Astrocyte of the spinal cord (primary cell): ENCODE measurements at regions not wholly inside any gene's neighbourhood (a gene's known extent, or its start where the extent isn't known, plus 50 kb on each side); places are given as distances from the start of the nearest gene placed in this dataset.

ENCODE experiments used
- DNase-seq: peaks from one replicate; pipeline ENCODE4 v3.0.0; 2011; ENCODE audit warnings: low read depth, low spot score
- H3K4me3 ChIP-seq: 2 replicates; pipeline ENCODE4 v1.5.1; 2011; ENCODE audit warnings: low read depth, mild to moderate bottlenecking, low read length, moderate library complexity
- in situ Hi-C: cut with HindIII; loops from 2 replicates; pipeline ENCODE4 v1.10.0; 2017; ENCODE audit warnings: low sequenced_read_pairs
- TF ChIP-seq, protein P1 (sequence below): IDR thresholded peaks from 2 replicates; pipeline ENCODE4 v1.5.1; 2012; ENCODE audit warnings: low read depth, mild to moderate bottlenecking, low read length, inconsistent platforms

DNA sequence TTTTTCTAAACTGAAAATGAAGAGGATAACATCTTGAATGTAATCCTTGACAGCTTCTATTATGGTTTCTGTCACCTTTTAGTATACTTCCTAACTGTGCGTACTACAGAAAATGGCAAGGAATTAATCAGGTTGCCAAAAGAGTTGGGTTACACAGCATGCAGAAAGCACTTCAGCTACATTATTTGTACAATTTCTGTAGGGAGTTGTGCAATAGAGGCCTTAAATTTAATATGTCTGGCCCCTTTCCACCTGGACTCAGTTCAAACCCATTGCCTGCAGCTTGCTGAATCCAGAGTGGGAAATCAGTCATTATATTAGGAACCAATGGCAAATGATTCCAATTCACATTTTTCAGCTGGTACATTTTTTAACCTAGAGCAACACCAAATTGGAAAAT lies 549.7 kb downstream of the CSNK1G3 start:
- H3K4me3 ChIP-seq = no peak overlapping the region
- peak; percentile 79 for DNase-seq
- TF ChIP-seq, protein P1, sequence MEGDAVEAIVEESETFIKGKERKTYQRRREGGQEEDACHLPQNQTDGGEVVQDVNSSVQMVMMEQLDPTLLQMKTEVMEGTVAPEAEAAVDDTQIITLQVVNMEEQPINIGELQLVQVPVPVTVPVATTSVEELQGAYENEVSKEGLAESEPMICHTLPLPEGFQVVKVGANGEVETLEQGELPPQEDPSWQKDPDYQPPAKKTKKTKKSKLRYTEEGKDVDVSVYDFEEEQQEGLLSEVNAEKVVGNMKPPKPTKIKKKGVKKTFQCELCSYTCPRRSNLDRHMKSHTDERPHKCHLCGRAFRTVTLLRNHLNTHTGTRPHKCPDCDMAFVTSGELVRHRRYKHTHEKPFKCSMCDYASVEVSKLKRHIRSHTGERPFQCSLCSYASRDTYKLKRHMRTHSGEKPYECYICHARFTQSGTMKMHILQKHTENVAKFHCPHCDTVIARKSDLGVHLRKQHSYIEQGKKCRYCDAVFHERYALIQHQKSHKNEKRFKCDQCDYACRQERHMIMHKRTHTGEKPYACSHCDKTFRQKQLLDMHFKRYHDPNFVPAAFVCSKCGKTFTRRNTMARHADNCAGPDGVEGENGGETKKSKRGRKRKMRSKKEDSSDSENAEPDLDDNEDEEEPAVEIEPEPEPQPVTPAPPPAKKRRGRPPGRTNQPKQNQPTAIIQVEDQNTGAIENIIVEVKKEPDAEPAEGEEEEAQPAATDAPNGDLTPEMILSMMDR = no peak
- in situ Hi-C loops = no loop called here

DNA sequence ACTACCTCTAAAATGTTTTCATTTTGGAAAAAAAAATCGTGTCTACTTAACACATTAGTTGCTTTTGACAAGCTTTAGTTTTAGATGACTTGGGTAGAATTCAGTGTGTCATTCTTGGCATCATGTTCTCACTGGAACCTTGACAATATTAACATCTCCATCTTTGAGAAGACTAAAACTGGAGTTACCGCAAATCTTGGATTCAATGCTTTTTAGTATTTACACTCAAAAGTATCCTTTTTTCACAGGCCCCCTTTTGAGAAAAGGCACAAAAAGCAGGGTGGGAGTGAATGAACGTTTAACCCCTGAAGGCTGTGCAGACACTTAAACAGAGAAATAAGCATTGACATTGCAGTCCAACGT lies 549.1 kb downstream of the CSNK1G3 start:
- TF ChIP-seq, protein P1 = no peak
- in situ Hi-C loops = no loop called here
- DNase-seq = no peak
- H3K4me3 ChIP-seq = no peak overlapping the region

DNA sequence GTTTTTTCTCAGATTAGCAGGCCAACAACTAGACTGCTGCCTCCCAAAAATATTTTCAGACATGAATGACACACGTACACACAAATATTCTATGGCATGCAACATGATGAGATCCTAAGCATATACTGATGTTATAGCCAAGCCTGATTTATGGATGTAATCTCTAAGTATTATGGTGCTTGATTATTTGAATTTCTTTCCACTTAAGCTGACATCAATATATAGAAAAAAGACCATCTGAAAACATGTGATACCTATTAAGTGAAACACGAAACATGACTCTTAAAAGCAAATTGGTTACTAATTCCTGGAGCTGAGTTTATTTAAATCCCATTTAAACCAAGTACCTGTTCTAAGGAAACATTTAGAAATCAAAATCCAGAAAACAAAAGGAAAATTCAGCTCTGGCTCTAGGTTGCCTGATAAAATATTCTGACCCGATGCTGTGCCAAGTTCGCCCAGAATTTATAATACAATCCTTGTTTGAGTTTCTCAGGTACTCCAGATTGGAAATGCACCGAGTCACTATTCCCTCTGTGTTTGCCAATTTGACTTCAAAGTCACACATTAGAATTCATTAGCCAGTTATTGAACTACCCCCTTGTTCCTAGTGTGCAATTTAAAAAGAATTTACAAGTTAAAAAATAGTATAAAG lies 548.6 kb downstream of the CSNK1G3 start:
- no peak for DNase-seq
- in situ Hi-C loops = no loop called here
- no peak overlapping the region for H3K4me3 ChIP-seq
- TF ChIP-seq, protein P1 = no peak

DNA sequence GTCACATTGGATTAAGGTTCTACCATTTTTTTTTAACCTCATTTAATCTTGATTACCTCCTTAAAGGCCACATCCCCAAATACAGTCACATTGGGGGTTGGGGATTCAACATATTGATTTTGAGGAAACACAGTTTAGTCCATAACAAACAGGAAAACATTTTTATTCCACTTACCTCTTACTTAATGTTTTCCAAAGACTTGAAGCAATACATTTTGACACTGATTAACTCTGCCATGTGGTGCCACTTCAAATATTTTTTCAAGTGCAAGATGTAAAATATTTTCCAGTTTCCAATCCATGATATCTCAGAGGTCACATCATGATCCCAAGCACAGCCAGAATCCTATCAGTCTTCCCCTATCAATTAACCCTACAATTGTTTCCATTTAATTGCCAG lies 548.0 kb downstream of the CSNK1G3 start:
- TF ChIP-seq, protein P1 = no peak
- no peak for DNase-seq
- in situ Hi-C loops = no loop called here
- H3K4me3 ChIP-seq = no peak overlapping the region

DNA sequence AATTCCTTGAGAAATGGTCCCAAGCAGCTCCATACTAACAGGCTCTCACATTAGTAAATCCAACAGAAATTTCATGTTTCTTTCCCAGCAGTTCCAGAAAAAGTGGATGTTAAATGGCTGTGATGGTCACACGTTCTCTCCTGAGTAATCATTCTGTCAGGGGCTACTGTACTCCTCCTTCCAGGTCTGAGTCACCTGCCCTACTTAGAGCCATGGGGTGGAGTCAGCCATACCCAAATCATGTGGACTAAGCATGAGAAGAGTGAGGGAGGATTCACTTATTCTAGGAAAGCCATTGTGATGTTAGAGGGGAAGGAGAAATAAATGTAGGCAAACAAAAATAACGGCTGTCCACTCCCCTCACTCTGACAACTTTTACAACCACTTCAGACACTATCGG lies 547.2 kb downstream of the CSNK1G3 start:
- no peak overlapping the region for H3K4me3 ChIP-seq
- in situ Hi-C loops = no loop called here
- TF ChIP-seq, protein P1 = no peak
- no peak for DNase-seq

DNA sequence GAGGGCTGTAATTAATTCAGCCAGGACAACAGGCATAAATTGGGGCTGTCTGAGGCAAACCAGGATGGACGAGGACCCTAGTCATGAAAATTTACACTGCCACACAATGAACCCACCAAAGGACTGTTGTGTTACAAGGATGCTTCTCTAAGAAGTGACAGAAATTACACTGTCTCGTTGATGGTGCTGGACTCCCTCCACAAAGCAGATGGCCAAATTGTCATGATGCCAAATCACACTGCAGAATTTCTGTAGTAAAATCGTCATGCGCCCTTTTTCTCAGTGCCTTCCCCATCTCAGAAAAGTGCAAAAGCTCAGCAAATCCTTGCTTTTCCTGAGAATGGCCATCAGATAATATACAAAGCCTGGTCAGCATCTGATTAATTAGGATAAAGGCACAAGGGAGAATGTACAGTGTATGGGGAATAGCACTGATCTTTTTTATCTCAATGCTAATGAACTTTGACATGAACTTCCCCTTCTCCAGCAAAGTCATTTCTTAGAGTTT lies 545.8 kb downstream of the CSNK1G3 start:
- DNase-seq = no peak
- in situ Hi-C loops = no loop called here
- TF ChIP-seq, protein P1 = no peak
- H3K4me3 ChIP-seq = no peak overlapping the region
